GM12878 (cell line): ENCODE measurements at regions not wholly inside any gene's neighbourhood (a gene's known extent, or its start where the extent isn't known, plus 50 kb on each side); places are given as distances from the start of the nearest gene placed in this dataset.

Source experiments
- ATAC-seq: fragments of 200-7000 bp; cut with Tn5 transposase; 3 replicates; pipeline ENCODE4 v1.9.1; 2020; ENCODE audit warnings: mild to moderate bottlenecking, moderate library complexity
- BruUV-seq: library from RNA; stranded (reverse); fragments of 400-500 nt; replicated peaks from 2 replicates; lab custom pipeline; 2021; lab: Mats Ljungman, UMichigan
- CTCF ChIA-PET: fragments of 300-600 bp; sonication (Branson Sonifier 250); formaldehyde crosslinking; extraction: SDS; loops from one replicate; lab custom pipeline; 2021; ENCODE audit warnings: inconsistent platforms; lab: Yijun Ruan, JAX
- POLR2A ChIA-PET: fragments of 350-600 bp; formaldehyde crosslinking; extraction: SDS; loops from one replicate; lab custom pipeline; 2021; ENCODE audit warnings: inconsistent platforms; lab: Charles Lee
- RAD21 ChIA-PET: fragments of 300-600 bp; sonication (Branson Sonifier 250); formaldehyde crosslinking; loops from one replicate; lab custom pipeline; 2023; ENCODE audit warnings: antibody characterized with exemption; ENCODE audit not compliant: unreplicated experiment; lab: Charles Lee
- SMC1A ChIA-PET: fragments of 300-600 bp; sonication (Branson Sonifier 250); formaldehyde crosslinking; loops from one replicate; lab custom pipeline; 2023; ENCODE audit not compliant: unreplicated experiment, uncharacterized antibody; lab: Charles Lee
- DNase-seq: peaks from one replicate; pipeline ENCODE4 v3.0.0-alpha.2; 2011; ENCODE audit warnings: low read depth, low spot score
- FAIRE-seq: peaks from 3 replicates; lab custom pipeline; 2011; peaks lifted over from hg19 to GRCh38; lab: Jason Lieb, UNC
- H2AFZ ChIP-seq: 2 replicates; pipeline ENCODE4 v1.6.0; 2011; ENCODE audit warnings: low read depth, low read length, control low read depth; ENCODE audit not compliant: control insufficient read depth
- H3K27ac ChIP-seq: 2 replicates; pipeline ENCODE4 v1.5.1; 2011; ENCODE audit warnings: control low read depth; ENCODE audit not compliant: control insufficient read depth, insufficient read depth
- H3K27me3 ChIP-seq, 2 experiments: replicated peaks in 1 of 2; 2 replicates each; pipeline versions ENCODE4 v1.6.0 to v1.6.1; 2011; ENCODE audit warnings: low read length in 1 of 2; ENCODE audit not compliant: control insufficient read depth in 2 of 2, insufficient read depth in 2 of 2
- H3K36me3 ChIP-seq, 2 experiments: 2 replicates each; pipeline ENCODE4 v1.5.1; 2011; ENCODE audit warnings: low read length in 1 of 2; ENCODE audit not compliant: control insufficient read depth in 2 of 2, insufficient read depth in 2 of 2
- H3K4me1 ChIP-seq: 2 replicates; pipeline ENCODE4 v1.6.1; 2011; ENCODE audit warnings: mild to moderate bottlenecking, low read length, moderate library complexity, mixed read lengths; ENCODE audit not compliant: control insufficient read depth, insufficient read depth
- H3K4me2 ChIP-seq: 2 replicates; pipeline ENCODE4 v1.6.0; 2011; ENCODE audit warnings: control low read depth; ENCODE audit not compliant: control insufficient read depth, insufficient read depth
- H3K4me3 ChIP-seq: fragments of 200-600 bp; sonication (generic); 2 replicates; pipeline ENCODE4 v1.5.1; 2016
- H3K79me2 ChIP-seq: 2 replicates; pipeline ENCODE4 v1.6.0; 2011; ENCODE audit warnings: low read length; ENCODE audit not compliant: control insufficient read depth, insufficient read depth
- H3K9ac ChIP-seq: 2 replicates; pipeline ENCODE4 v1.8.0; 2011; ENCODE audit warnings: low read length, control low read depth, mixed read lengths; ENCODE audit not compliant: control insufficient read depth, insufficient read depth
- H3K9me3 ChIP-seq: replicated peaks from 3 replicates; pipeline ENCODE4 v1.5.1; 2011; ENCODE audit warnings: mild to moderate bottlenecking, low read length; ENCODE audit not compliant: control insufficient read depth, insufficient read depth
- H4K20me1 ChIP-seq: 2 replicates; pipeline ENCODE4 v1.6.0; 2011; ENCODE audit not compliant: control insufficient read depth, insufficient read depth
- ATF3 ChIP-seq: IDR thresholded peaks from 2 replicates; pipeline ENCODE4 v1.6.1; 2011; ENCODE audit warnings: low read depth, mild to moderate bottlenecking, low read length, moderate library complexity, borderline replicate concordance; ENCODE audit errors: extremely low read depth
- CBFB ChIP-seq: IDR thresholded peaks from 2 replicates; pipeline ENCODE4 v1.6.1; 2016; ENCODE audit warnings: antibody characterized with exemption, low read depth
- FOXK2 ChIP-seq: fragments of 450-650 bp; IDR thresholded peaks from 2 replicates; pipeline ENCODE4 v1.6.1; 2017; ENCODE audit warnings: mild to moderate bottlenecking, moderate library complexity
- MLLT1 ChIP-seq: fragments of 450-650 bp; IDR thresholded peaks from 2 replicates; pipeline ENCODE4 v1.6.1; 2016; ENCODE audit warnings: mild to moderate bottlenecking
- PBX3 ChIP-seq: IDR thresholded peaks from 2 replicates; pipeline ENCODE4 v1.6.1; 2011; ENCODE audit warnings: mild to moderate bottlenecking, low read depth, low read length, moderate library complexity; ENCODE audit not compliant: insufficient replicate concordance
- RFX5 ChIP-seq: IDR thresholded peaks from 2 replicates; pipeline ENCODE4 v1.6.1; 2011; ENCODE audit warnings: low read depth, low read length, improper control_type of control experiment
- SUPT20H ChIP-seq: IDR thresholded peaks from 2 replicates; pipeline ENCODE4 v1.6.1; 2011; ENCODE audit warnings: low read depth, mild to moderate bottlenecking, low read length, moderate library complexity, borderline replicate concordance; ENCODE audit not compliant: control insufficient read depth
- WGBS: methylation state at CpG from one replicate; pipeline ENCODE4 v1.1.6; 2016; ENCODE audit warnings: low lambda C conversion rate; ENCODE audit not compliant: insufficient replicate concordance, insufficient coverage; ENCODE audit errors: missing lambda C conversion rate; 5-methylcytosine and 5-hydroxymethylcytosine counted together
- in situ Hi-C: fragments of 300-500 bp; cut with MboI; formaldehyde crosslinking; loops from 9 replicates; pipeline ENCODE4 v1.14.3; 2018; ENCODE audit warnings: mixed read lengths
- intact Hi-C: fragments of 100-400 bp; cut with micrococcal nuclease; formaldehyde crosslinking; loops from one replicate; pipeline ENCODE4 v1.14.2; 2022; ENCODE audit not compliant: unreplicated experiment

DNA sequence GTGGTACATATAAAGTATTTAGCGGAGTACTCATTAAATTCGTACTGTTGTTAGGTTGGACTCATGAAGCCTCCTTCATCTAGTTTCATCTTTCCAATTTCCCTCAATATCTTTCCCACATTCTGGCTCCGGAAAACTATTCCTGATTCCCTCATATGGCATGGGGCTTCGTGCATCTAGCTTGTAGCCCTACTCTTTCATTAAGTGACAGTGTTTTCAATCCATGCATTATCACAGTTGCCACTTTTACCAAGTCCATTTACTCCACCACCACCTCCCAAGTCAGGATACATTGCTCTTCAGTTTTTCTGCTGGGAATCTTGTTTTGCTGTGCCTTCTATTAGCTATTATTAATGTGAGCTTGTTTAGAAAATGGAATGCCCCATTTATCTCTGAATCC lies 1032.1 kb upstream of the RBFOX1 start:
- intact Hi-C loops (no loop called here), in situ Hi-C loops (no loop called here)
- no peak for ATAC-seq

More for the DNA sequence above, 1032.1 kb upstream of the RBFOX1 start:
- ChIA-PET SMC1A (no interaction called here), CTCF (no interaction called here), RAD21 (no interaction called here), POLR2A (no interaction called here)
- Histone ChIP-seq H3K4me2 (no peak overlapping the region), H3K79me2 (no peaks in the 10 kb centered on the region), H3K4me3 (no peak overlapping the region), H3K9ac (no peak overlapping the region), H3K9me3 (no peaks in the 10 kb centered on the region; the same call in 2 of the 3 replicates), H3K27ac (no peak overlapping the region), H2AFZ (no peak overlapping the region), H4K20me1 (no peaks in the 10 kb centered on the region), H3K27me3 (no peaks in the 10 kb centered on the region), H3K4me1 (no peaks in the 10 kb centered on the region), H3K36me3 (no peaks in the 10 kb centered on the region)
- 27% methylated on average over 4 of the region's 4 CpGs for WGBS
- FAIRE-seq (no peak), DNase-seq (no peak)
- BruUV-seq = no TSS peak
- TF ChIP-seq PBX3 (no peak), MLLT1 (no peak), ATF3 (no peak), CBFB (no peak), SUPT20H (no peak), FOXK2 (no peak), RFX5 (no peak)
